ENCODE measurements at regions not wholly inside any gene's neighbourhood (a gene's known extent, or its start where the extent isn't known, plus 50 kb on each side); places are given as distances from the start of the nearest gene placed in this dataset.
"Not testable (repeated sequence)": the region's sequence is repeated elsewhere in the genome, so short reads cannot be mapped to it uniquely, and the experiment has no call there.

- DNase-seq (ENCODE audit: low read depth, low spot score), result no peak
- H3K27ac ChIP-seq, result no peak overlapping the region
Measured at GRCh38 chr3:36175113-36175812, 205.0 kb upstream of the STAC start.

GRCh38 chr3:36175916-36176461 is 204.3 kb upstream of the STAC start:
- no peak overlapping the region for H3K27ac ChIP-seq
- DNase-seq (ENCODE audit: low read depth, low spot score), result no peak

- DNase-seq (ENCODE audit: low read depth, low spot score), result no peak
- H3K27ac ChIP-seq, result no peak overlapping the region
Measured at GRCh38 chr3:36178018-36178417, 202.3 kb upstream of the STAC start.

GRCh38 chr3:36182024-36182423 is 198.3 kb upstream of the STAC start:
- no peak overlapping the region for H3K27ac ChIP-seq
- DNase-seq (ENCODE audit: low read depth, low spot score), result no peak

GRCh38 chr3:36187197-36187596 is 193.1 kb upstream of the STAC start:
- H3K27ac ChIP-seq; DNase-seq (ENCODE audit: low read depth, low spot score): not testable (repeated sequence)

GRCh38 chr3:36192901-36193300 is 187.4 kb upstream of the STAC start:
- DNase-seq (ENCODE audit: low read depth, low spot score), result no peak
- H3K27ac ChIP-seq, result no peak overlapping the region

GRCh38 chr3:36193448-36193847 is 186.9 kb upstream of the STAC start:
- DNase-seq (ENCODE audit: low read depth, low spot score), result no peak
- H3K27ac ChIP-seq, result no peak overlapping the region

GRCh38 chr3:36196058-36196457 is 184.2 kb upstream of the STAC start:
- DNase-seq (ENCODE audit: low read depth, low spot score), result no peak
- no peak overlapping the region for H3K27ac ChIP-seq

GRCh38 chr3:36197151-36197550 is 183.2 kb upstream of the STAC start:
- no peak for DNase-seq (ENCODE audit: low read depth, low spot score)
- H3K27ac ChIP-seq, result no peak overlapping the region

GRCh38 chr3:36201546-36201945 is 178.8 kb upstream of the STAC start:
- no peak overlapping the region for H3K27ac ChIP-seq
- no peak for DNase-seq (ENCODE audit: low read depth, low spot score)

GRCh38 chr3:36206956-36207580 is 173.2 kb upstream of the STAC start:
- no peak for DNase-seq (ENCODE audit: low read depth, low spot score)
- H3K27ac ChIP-seq, result no peak overlapping the region

- DNase-seq (ENCODE audit: low read depth, low spot score), result no peak
- no peak overlapping the region for H3K27ac ChIP-seq
Measured at GRCh38 chr3:36210840-36211651, 169.3 kb upstream of the STAC start.

GRCh38 chr3:36211652-36211999 is 168.7 kb upstream of the STAC start:
- no peak overlapping the region for H3K27ac ChIP-seq
- DNase-seq (ENCODE audit: low read depth, low spot score), result no peak

GRCh38 chr3:36212251-36212650 is 168.1 kb upstream of the STAC start:
- H3K27ac ChIP-seq, result no peak overlapping the region
- no peak for DNase-seq (ENCODE audit: low read depth, low spot score)

GRCh38 chr3:36214460-36214859 is 165.8 kb upstream of the STAC start:
- no peak overlapping the region for H3K27ac ChIP-seq
- DNase-seq (ENCODE audit: low read depth, low spot score), result no peak

GRCh38 chr3:36215241-36215640 is 165.1 kb upstream of the STAC start:
- no peak for DNase-seq (ENCODE audit: low read depth, low spot score)
- no peak overlapping the region for H3K27ac ChIP-seq

GRCh38 chr3:36219398-36219797 is 160.9 kb upstream of the STAC start:
- no peak for DNase-seq (ENCODE audit: low read depth, low spot score)

GRCh38 chr3:36220173-36220572 is 160.1 kb upstream of the STAC start:
- H3K27ac ChIP-seq, result no peak overlapping the region

More at GRCh38 chr3:36219398-36219797, 160.9 kb upstream of the STAC start:
- H3K27ac ChIP-seq, result no peak overlapping the region

GRCh38 chr3:36221975-36222374 is 158.3 kb upstream of the STAC start:
- DNase-seq (ENCODE audit: low read depth, low spot score), result no peak
- H3K27ac ChIP-seq, result no peak overlapping the region

More at GRCh38 chr3:36220173-36220572, 160.1 kb upstream of the STAC start:
- no peak for DNase-seq (ENCODE audit: low read depth, low spot score)

GRCh38 chr3:36227980-36228379 is 152.3 kb upstream of the STAC start:
- no peak overlapping the region for H3K27ac ChIP-seq
- DNase-seq (ENCODE audit: low read depth, low spot score), result no peak

- no peak for DNase-seq (ENCODE audit: low read depth, low spot score)
Measured at GRCh38 chr3:36229496-36229895, 150.8 kb upstream of the STAC start.

More at GRCh38 chr3:36229496-36229895, 150.8 kb upstream of the STAC start:
- no peak overlapping the region for H3K27ac ChIP-seq
